ENCODE measurements at regions not wholly inside any gene's neighbourhood (a gene's known extent, or its start where the extent isn't known, plus 50 kb on each side); places are given as distances from the start of the nearest gene placed in this dataset.

DNA sequence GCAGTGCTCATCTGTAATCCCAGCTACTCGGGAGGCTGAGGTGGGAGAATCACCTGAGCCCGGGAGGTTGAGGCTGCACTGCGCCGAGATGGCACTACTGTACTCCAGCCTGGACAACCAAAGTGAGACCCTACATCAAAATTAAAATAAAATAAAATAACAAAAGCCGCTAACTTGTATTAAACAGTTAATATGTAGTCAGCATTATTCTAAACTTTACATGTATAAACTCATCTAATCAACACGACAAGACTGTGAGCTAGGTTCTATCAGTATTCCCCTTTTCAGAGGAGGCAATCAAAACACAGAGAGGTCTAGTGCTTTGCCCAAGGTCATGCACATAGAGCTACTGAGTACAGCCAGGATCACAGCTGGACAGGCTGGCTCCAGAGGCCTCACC, 111.7 kb upstream of the LINGO1 start:
- Histone ChIP-seq H3K36me3 (ENCODE audit: control insufficient read depth in 2 of 4, insufficient read depth in 4 of 4, low read length in 3 of 4) (no peaks in the 10 kb centered on the region), H4K5ac (ENCODE audit: insufficient read length, low read depth, low read length) (no peak overlapping the region), H2BK20ac (ENCODE audit: low read length) (0 out of 2 replicates have a peak overlapping the region, but pooled peaks have one; percentile 16), H3K9me3 (ENCODE audit: insufficient read depth in 2 of 2, low read depth in 1 of 2, low read length in 1 of 2) (no peaks in the 10 kb centered on the region), H4K91ac (replicated peaks; ENCODE audit: insufficient read length, low read length) (no peak overlapping the region), H3K14ac (ENCODE audit: insufficient read length) (no peak overlapping the region), H2BK5ac (ENCODE audit: low read depth, low read length) (no peak overlapping the region), H3K4me1 (replicated peaks in 1 of 4; ENCODE audit: control insufficient read depth in 3 of 4, insufficient read depth in 4 of 4, low read length in 3 of 4) (peaks cover 14 to 36% (median 26%) of the 10 kb centered on the region in 4 experiments), H3K4me2 (ENCODE audit: insufficient read depth in 1 of 2, low read depth in 2 of 2, low read length in 2 of 2) (no peak overlapping the region), H2AK5ac (ENCODE audit: low read depth, low read length) (no peak overlapping the region), H3K4ac (replicated peaks; ENCODE audit: insufficient read length, low read depth, low read length) (no peak overlapping the region), H2BK12ac (ENCODE audit: low read depth, low read length) (no peak overlapping the region), H3K56ac (replicated peaks; ENCODE audit: insufficient read length, low read depth, low read length) (no peak overlapping the region), H3K27ac (ENCODE audit: low read depth, low read length) (no peak overlapping the region), H3K9ac (replicated peaks in 1 of 4; ENCODE audit: extremely low read depth in 1 of 4, low read depth in 3 of 4, low read length in 3 of 4) (no peak overlapping the region), H3K79me2 (ENCODE audit: control insufficient read depth in 1 of 2, insufficient read depth in 2 of 2, low read length in 2 of 2) (no peaks in the 10 kb centered on the region), H3K27me3 (replicated peaks in 1 of 4; ENCODE audit: control insufficient read depth in 3 of 4, extremely low read depth in 1 of 4, insufficient read depth in 3 of 4, low read length in 3 of 4) (no peaks in the 10 kb centered on the region; a peak in 1 of 7 replicates), H2BK120ac (replicated peaks; ENCODE audit: low read depth, low read length) (no peak overlapping the region), H3K4me3 (ENCODE audit: extremely low read depth in 1 of 4, insufficient read depth in 2 of 4, low read depth in 3 of 4, low read length in 4 of 4) (no peak overlapping the region), H3K79me1 (ENCODE audit: low read depth, low read length) (no peaks in the 10 kb centered on the region), H3K23me2 (ENCODE audit: low read depth, low read length) (no peaks in the 10 kb centered on the region; the same call in 1 of the 2 replicates), H4K20me1 (replicated peaks in 1 of 2; ENCODE audit: control insufficient read depth in 1 of 2, insufficient read depth in 2 of 2, low read length in 2 of 2) (no peaks in the 10 kb centered on the region), H4K8ac (ENCODE audit: extremely low read depth, insufficient read depth, low read length) (no peak overlapping the region), H3K23ac (ENCODE audit: insufficient read length) (no peak overlapping the region), H2BK15ac (ENCODE audit: low read length) (no peak overlapping the region), H2AFZ (ENCODE audit: low read length) (no peak overlapping the region), H3K18ac (ENCODE audit: extremely low read depth, low read length) (no peak overlapping the region)
- DNase-seq (ENCODE audit: low read depth in 1 of 2, low spot score in 2 of 2), result no peak
- ChIA-PET POLR2A (ENCODE audit: partially characterized antibody) (no interaction called here), CTCF (ENCODE audit: partially characterized antibody) (interaction anchor here (0.8 to 1.6 kb wide), 9 partner anchors 9 to 110 kb away, joined by 3 to 12 read pairs (median 4); no protein-coding TSS in a partner anchor)
- TF ChIP-seq CTCF (IDR thresholded peaks at IDR 0.05; ENCODE audit: control extremely low read depth in 1 of 3, insufficient read depth in 1 of 3, low read depth in 1 of 3, low read length in 3 of 3) (no peak), SRF (IDR thresholded peaks at IDR 0.05; ENCODE audit: low read depth, low read length) (no peak), CEBPB (IDR thresholded peaks at IDR 0.05; ENCODE audit: low read depth, low read length) (no peak)
- no peak for FAIRE-seq
- WGBS, 2 experiments (ENCODE audit: extremely low coverage in 1 of 2, insufficient coverage in 1 of 2, insufficient read length in 1 of 2, insufficient replicate concordance in 2 of 2, low coverage in 1 of 2, low lambda C conversion rate in 2 of 2, missing lambda C conversion rate in 1 of 2), result 88% methylated on average over 6 of the region's 6 CpGs; no CpG with 5 or more reads in 1 of the 2 experiments

Data from H1 (cell line).